ENCODE measurements at regions not wholly inside any gene's neighbourhood (a gene's known extent, or its start where the extent isn't known, plus 50 kb on each side); places are given as distances from the start of the nearest gene placed in this dataset.

- TF ChIP-seq POLR2A (IDR thresholded peaks at IDR 0.05) (no peak), POLR2AphosphoS5 (IDR thresholded peaks at IDR 0.05; ENCODE audit: insufficient read depth in 1 of 2, low read depth in 1 of 2) (no peak)
- no peaks in the 10 kb centered on the region for H3K4me1 ChIP-seq
- H3K9me3 ChIP-seq: no peaks in the 10 kb centered on the region
- no peaks in the 10 kb centered on the region for H3K36me3 ChIP-seq
- H3K27me3 ChIP-seq: no peaks in the 10 kb centered on the region
- intact Hi-C loops (cut with DNase I): no loop called here
- no peak overlapping the region for H3K4me3 ChIP-seq
- H3K27ac ChIP-seq: no peak overlapping the region
- DNase-seq (ENCODE audit: extremely low spot score in 2 of 2): no peak
Observed at GRCh38 chr5:30850866-30851265, 342.6 kb upstream of the CDH6 start.

- no peaks in the 10 kb centered on the region for H3K9me3 ChIP-seq
- H3K36me3 ChIP-seq: no peaks in the 10 kb centered on the region
- no peaks in the 10 kb centered on the region for H3K27me3 ChIP-seq
- H3K4me1 ChIP-seq: no peaks in the 10 kb centered on the region
- no peak overlapping the region for H3K4me3 ChIP-seq
- intact Hi-C loops (cut with DNase I): no loop called here
- no peak for DNase-seq (ENCODE audit: extremely low spot score in 2 of 2)
- H3K27ac ChIP-seq: no peak overlapping the region
- TF ChIP-seq POLR2AphosphoS5 (IDR thresholded peaks at IDR 0.05; ENCODE audit: insufficient read depth in 1 of 2, low read depth in 1 of 2): no peak
- no peak for TF ChIP-seq CTCF (IDR thresholded peaks at IDR 0.05)
- TF ChIP-seq POLR2A (IDR thresholded peaks at IDR 0.05): no peak
Observed at GRCh38 chr5:30849931-30850710, 343.4 kb upstream of the CDH6 start.

- H3K27me3 ChIP-seq: no peaks in the 10 kb centered on the region
Observed at GRCh38 chr5:30846171-30846570, 347.3 kb upstream of the CDH6 start.

GRCh38 chr5:30845194-30845593, 348.3 kb upstream of the CDH6 start:
- no peak for DNase-seq (ENCODE audit: extremely low spot score in 2 of 2)
- H3K27me3 ChIP-seq: no peaks in the 10 kb centered on the region
- no peaks in the 10 kb centered on the region for H3K4me1 ChIP-seq
- no peak overlapping the region for H3K4me3 ChIP-seq
- H3K9me3 ChIP-seq: no peaks in the 10 kb centered on the region
- intact Hi-C loops (cut with DNase I): no loop called here
- no peaks in the 10 kb centered on the region for H3K36me3 ChIP-seq
- H3K27ac ChIP-seq: no peak overlapping the region
- no peak for TF ChIP-seq POLR2A (IDR thresholded peaks at IDR 0.05)

More at GRCh38 chr5:30846171-30846570, 347.3 kb upstream of the CDH6 start:
- intact Hi-C loops (cut with DNase I): no loop called here
- TF ChIP-seq POLR2A (IDR thresholded peaks at IDR 0.05) (no peak), CTCF (IDR thresholded peaks at IDR 0.05) (no peak), POLR2AphosphoS5 (IDR thresholded peaks at IDR 0.05; ENCODE audit: insufficient read depth in 1 of 2, low read depth in 1 of 2) (no peak)
- H3K36me3 ChIP-seq: no peaks in the 10 kb centered on the region
- H3K4me3 ChIP-seq: no peak overlapping the region
- H3K27ac ChIP-seq: no peak overlapping the region
- no peaks in the 10 kb centered on the region for H3K4me1 ChIP-seq
- H3K9me3 ChIP-seq: no peaks in the 10 kb centered on the region
- no peak for DNase-seq (ENCODE audit: extremely low spot score in 2 of 2)

GRCh38 chr5:30843541-30843940, 349.9 kb upstream of the CDH6 start:
- Histone ChIP-seq H3K4me1 (no peaks in the 10 kb centered on the region), H3K27me3 (no peaks in the 10 kb centered on the region), H3K9me3 (no peaks in the 10 kb centered on the region), H3K27ac (no peak overlapping the region), H3K4me3 (no peak overlapping the region), H3K36me3 (no peaks in the 10 kb centered on the region)
- intact Hi-C loops (cut with DNase I): no loop called here
- TF ChIP-seq POLR2AphosphoS5 (IDR thresholded peaks at IDR 0.05; ENCODE audit: insufficient read depth in 1 of 2, low read depth in 1 of 2): no peak
- no peak for TF ChIP-seq CTCF (IDR thresholded peaks at IDR 0.05)
- no peak for TF ChIP-seq POLR2A (IDR thresholded peaks at IDR 0.05)
- DNase-seq (ENCODE audit: extremely low spot score in 2 of 2): no peak

GRCh38 chr5:30839956-30840355, 353.5 kb upstream of the CDH6 start:
- TF ChIP-seq POLR2AphosphoS5 (IDR thresholded peaks at IDR 0.05; ENCODE audit: insufficient read depth in 1 of 2, low read depth in 1 of 2): no peak
- no peak for TF ChIP-seq CTCF (IDR thresholded peaks at IDR 0.05)
- no peak for TF ChIP-seq POLR2A (IDR thresholded peaks at IDR 0.05)
- intact Hi-C loops (cut with DNase I): no loop called here
- H3K27me3 ChIP-seq: no peaks in the 10 kb centered on the region
- no peaks in the 10 kb centered on the region for H3K9me3 ChIP-seq
- no peak overlapping the region for H3K27ac ChIP-seq
- no peak for DNase-seq (ENCODE audit: extremely low spot score in 2 of 2)
- no peaks in the 10 kb centered on the region for H3K36me3 ChIP-seq
- H3K4me1 ChIP-seq: no peaks in the 10 kb centered on the region
- no peak overlapping the region for H3K4me3 ChIP-seq
